Stimulated activated CD8-positive, alpha-beta memory T cell treated with anti-CD3 and anti-CD28 coated beads, Interleukin-4, amount 100 ng/mL, for 1 hour (primary cell): ENCODE measurements at regions not wholly inside any gene's neighbourhood (a gene's known extent, or its start where the extent isn't known, plus 50 kb on each side); places are given as distances from the start of the nearest gene placed in this dataset.
"Not testable (repeated sequence)": the region's sequence is repeated elsewhere in the genome, so short reads cannot be mapped to it uniquely, and the experiment has no call there.

Experiments used
- DNase-seq, 2 donors: peaks; one replicate each; pipeline ENCODE4 v3.0.0-alpha.2; 2020; ENCODE audit warnings: low read depth in 2 of 2, low spot score in 1 of 2

DNA sequence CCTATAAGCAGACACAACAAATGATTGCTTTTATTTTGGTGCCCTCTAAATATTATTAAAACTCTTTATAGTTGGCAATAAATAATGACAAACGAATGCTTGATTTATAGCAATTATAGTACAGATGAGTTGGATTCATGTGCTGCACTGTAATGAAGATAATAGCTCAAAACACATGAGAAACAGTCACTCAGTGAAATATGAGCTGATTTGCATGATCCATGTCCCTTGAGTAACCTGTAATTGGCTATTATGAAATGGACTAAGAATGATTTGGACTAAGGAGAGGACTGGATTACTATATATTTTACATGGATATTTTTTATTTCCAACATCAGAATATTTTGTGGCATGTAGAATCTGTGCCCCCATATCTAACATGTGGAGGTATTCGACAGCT, 365.6 kb upstream of the UBE2E3 start:
- no peak for DNase-seq

GRCh38 chr2:180609626-180610340, 370.6 kb upstream of the UBE2E3 start:
- DNase-seq, result no peak

- no peak for DNase-seq
Measured at GRCh38 chr2:180607514-180608049, 372.8 kb upstream of the UBE2E3 start.

GRCh38 chr2:180604077-180604476, 376.3 kb upstream of the UBE2E3 start:
- DNase-seq, result no peak

DNA sequence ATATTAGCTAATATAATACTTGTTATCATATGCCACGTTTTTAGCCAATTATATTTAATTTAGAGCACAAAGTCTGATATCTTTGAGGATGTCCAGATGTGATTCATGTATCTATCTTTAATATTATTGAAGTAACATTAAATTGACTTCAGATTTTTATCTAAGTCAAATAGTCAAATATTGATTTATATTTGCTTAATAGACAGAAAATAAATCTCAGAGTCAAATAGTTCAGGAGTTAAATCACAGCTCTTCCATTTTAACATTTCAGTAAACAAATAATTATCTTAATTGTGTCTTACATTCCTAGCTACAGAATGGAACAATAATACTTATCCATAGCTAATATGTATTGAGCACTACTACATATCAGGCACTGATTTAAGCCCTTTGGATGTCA, 379.4 kb upstream of the UBE2E3 start:
- DNase-seq, result no peak

GRCh38 chr2:180599804-180600203, 380.6 kb upstream of the UBE2E3 start:
- no peak for DNase-seq

DNA sequence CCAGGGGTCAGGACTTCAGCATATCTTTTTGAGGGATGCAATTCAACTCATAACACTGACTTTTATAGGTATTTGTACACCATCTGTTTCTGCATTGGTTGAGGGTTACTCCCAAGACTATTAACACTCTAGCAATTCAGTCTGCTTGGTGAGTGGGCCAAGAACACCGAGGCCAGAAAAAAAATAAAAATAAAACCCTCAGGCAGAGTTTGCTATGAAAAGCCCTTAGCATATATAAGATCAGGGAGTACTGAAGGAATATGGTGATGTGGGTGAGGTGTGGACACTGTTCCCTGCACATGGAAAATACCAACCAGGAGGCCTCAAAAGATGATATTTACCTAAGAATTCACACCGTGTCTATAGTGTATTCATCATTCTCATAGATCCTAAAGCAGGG, 383.2 kb upstream of the UBE2E3 start:
- DNase-seq, result no peak

DNA sequence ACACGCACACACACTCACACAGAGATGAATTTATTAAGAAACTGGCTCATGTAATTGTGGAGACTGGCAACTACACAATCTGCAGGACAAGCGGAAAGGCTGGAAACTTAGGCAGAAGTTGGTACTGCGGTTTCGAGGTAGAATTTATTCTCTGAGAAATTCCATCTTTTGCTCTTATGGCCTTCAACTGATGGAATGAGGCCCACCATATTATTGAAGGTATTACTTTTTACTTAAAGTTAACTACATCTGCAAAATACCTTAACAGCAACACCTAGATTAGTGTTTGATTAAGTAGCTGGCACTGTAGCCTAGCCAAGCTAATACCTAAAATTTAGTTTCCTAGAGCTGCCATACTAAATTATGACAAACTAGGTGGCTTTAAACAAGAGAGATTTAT, 384.0 kb upstream of the UBE2E3 start:
- no peak for DNase-seq

GRCh38 chr2:180591947-180592346, 388.5 kb upstream of the UBE2E3 start:
- DNase-seq, result no peak

DNA sequence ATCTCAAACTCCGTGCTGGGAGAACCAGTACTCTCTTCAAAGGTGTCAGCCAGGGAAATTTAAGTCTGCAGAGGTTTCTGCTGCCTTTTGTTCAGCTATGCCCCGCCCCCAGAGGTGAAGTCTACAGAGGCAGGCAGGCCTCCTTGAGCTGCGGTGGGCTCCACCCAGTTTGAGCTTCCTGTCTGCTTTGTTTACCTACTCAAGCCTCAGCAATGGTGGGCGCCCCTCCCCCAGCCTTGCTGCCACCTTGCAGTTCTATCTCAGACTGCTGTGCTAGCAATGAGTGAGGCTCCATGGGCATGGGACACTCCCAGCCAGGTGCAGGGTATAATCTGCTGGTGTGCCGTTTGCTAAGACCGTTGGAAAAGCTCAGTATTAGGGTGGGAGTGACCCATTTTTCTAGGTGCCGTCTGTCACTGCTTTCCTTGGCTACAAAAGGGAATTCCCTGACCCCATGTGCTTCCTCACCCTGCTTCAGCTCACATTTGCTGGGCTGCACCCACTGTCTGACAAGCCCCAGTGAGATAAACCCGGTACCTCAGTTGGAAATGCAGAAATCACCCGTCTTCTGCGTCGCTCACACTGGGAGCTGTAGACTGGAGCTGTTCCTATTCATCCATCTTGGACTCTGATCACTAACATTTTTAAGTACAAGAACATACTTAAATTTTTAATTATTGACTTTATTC, 389.2 kb upstream of the UBE2E3 start:
- DNase-seq, result not testable (repeated sequence)

DNA sequence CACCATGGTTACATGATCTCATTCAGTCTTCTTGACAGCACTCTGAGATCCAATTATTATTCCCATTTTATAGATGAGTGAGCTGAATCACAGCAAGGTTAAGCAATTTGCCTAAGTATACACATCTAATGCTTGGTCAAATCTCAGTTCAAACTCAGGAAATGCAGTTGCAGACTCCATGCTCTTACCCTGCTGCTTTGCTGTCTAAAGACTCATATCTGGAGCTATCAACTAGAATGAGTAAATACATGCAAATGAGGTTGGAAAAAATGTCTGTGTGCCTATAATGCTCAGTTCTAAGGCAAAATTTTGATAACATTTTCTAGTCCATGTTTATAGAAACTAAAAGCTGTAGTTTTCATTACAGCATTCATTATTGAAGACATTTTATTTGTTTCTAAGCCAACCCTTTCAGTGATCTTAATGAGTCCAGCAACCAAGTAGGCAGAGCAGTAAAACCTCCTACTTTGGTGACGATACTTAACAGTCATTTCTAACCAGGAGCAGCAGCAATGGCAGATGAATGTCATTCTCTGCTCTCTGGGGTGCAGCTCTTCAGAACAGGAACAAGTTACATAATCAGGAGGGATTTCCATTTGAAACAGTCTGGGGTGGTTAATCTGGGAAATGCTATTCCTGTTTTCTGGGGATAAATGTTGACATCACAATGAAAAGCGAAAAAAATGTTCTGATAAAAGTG, 396.8 kb upstream of the UBE2E3 start:
- no peak for DNase-seq

- no peak for DNase-seq
Measured at GRCh38 chr2:180579388-180579787, 401.0 kb upstream of the UBE2E3 start.

DNA sequence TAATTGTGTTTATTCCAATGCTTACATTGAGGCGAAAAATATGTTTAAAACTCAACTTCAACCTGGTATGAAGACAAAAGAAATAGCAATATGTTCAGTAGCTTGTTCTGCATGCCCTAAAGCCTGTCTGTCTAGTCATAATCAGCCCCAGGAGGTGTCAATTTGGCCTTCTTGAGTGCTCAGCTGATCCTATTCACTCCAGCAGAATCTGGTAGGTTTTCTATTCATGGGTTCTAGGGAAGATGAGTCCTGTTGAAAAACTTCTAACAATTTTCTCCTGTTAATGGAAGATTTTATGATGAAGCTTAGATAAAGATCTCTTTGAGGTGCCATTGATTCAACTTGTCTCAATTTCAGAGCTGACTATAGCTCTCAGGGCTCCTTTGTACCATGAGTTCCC, 402.0 kb upstream of the UBE2E3 start:
- DNase-seq, result no peak

DNA sequence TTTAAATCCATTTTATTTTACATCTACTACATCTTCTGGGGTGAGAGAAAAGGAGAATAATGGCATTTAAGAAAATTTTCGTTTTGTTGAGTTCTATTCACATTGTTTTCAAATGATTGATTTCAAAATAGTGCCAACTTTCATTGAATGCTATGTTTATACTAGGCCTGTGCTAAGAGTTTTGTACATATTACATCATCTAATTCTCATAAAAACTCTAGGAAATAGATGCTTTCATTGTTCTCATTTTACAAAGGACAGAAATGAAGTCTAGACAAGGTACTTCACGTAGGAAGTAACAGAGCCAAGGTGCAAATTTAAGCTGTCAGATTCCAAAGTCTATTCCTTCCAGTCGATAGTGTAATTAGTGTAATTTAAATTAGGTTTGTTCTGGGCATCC, 402.8 kb upstream of the UBE2E3 start:
- no peak for DNase-seq

DNA sequence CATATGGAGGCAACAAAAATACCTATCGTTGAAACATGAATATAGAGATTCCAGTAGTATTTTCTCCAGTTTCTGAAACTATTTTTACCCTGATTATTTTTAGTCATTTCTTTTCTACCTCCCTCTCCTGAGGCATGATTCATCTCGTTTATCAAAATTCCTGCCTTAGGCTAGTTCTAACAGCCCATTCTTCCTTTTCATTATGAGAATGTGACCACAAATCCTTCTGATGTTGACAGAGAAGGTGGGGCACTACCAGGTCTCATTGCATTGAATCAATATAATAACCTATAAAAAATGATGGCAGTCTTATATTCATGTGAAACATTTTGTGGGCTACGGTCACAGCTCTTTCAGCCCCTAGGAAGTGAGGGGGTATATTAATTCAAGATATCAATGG, 406.5 kb upstream of the UBE2E3 start:
- no peak for DNase-seq

- no peak for DNase-seq
Measured at GRCh38 chr2:180572346-180572745, 408.1 kb upstream of the UBE2E3 start.

GRCh38 chr2:180571559-180571958, 408.8 kb upstream of the UBE2E3 start:
- DNase-seq, result no peak

GRCh38 chr2:180570864-180571263, 409.5 kb upstream of the UBE2E3 start:
- DNase-seq, result no peak

DNA sequence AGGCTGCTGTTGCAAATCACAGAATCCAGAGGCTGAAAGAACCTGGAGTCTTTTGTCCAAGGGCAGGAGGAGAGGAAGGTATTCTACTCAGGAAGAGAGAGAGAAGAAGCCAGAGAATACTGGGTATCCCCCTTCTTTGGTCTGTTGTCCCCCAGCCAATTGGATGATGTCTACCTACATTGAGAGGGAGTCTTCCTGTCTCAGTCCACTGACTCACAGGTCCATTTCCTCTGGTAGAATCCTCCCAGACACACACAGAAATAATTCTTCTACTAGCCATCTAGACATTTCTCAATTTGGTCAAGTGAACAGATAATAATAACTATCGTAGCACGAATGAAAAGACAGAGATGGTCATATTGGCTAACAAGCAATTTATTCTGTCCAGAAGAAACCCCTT, 416.4 kb upstream of the UBE2E3 start:
- no peak for DNase-seq

GRCh38 chr2:180562378-180562777, 418.0 kb upstream of the UBE2E3 start:
- DNase-seq, result no peak

GRCh38 chr2:180559771-180560170, 420.6 kb upstream of the UBE2E3 start:
- no peak for DNase-seq

DNA sequence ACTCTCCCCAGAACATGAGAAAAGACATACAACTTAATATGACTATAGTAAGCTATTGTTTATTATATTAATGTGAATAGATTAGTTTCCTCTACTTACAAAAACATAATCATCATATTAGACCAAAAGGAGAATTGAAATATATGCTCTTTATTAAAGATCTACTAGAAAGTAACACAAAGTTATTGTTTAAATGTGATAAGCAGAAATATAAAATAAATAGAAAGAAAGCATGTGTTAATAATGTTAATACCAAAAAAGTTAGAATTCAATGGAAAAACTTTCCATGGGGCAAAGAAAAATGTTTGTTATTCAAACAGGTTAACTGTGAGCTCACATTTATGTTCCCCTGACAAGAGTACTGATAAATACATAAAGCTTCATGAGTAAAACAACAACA, 421.4 kb upstream of the UBE2E3 start:
- no peak for DNase-seq
